ENCODE measurements at regions not wholly inside any gene's neighbourhood (a gene's known extent, or its start where the extent isn't known, plus 50 kb on each side); places are given as distances from the start of the nearest gene placed in this dataset.
A peak's percentile ranks its signal among the peaks of the same experiment; 100 is the strongest.

DNA sequence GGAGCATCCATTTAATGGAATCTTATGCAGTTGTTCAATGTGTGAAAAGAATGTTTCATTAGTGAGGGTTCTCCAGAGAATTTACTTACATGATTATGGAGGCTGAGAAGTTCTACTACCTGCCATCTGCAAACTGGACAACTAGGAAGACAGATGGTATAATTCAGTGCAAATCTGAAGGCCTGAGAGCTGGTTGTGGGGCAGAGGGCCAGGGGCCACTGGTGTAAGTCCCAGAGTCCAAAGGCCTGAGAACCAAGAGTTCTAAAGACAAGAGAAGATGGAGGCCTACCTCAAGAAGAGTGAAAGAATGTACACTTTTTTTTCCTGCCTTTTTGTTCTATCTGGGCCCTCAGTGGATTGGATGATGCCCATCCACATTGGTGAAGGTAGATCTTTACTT is 114.8 kb downstream of the DDX1 start:
- TF ChIP-seq, protein P1, sequence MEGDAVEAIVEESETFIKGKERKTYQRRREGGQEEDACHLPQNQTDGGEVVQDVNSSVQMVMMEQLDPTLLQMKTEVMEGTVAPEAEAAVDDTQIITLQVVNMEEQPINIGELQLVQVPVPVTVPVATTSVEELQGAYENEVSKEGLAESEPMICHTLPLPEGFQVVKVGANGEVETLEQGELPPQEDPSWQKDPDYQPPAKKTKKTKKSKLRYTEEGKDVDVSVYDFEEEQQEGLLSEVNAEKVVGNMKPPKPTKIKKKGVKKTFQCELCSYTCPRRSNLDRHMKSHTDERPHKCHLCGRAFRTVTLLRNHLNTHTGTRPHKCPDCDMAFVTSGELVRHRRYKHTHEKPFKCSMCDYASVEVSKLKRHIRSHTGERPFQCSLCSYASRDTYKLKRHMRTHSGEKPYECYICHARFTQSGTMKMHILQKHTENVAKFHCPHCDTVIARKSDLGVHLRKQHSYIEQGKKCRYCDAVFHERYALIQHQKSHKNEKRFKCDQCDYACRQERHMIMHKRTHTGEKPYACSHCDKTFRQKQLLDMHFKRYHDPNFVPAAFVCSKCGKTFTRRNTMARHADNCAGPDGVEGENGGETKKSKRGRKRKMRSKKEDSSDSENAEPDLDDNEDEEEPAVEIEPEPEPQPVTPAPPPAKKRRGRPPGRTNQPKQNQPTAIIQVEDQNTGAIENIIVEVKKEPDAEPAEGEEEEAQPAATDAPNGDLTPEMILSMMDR (IDR thresholded peaks at IDR 0.05; ENCODE audit: low read length, missing control alignments), result no peak
- no peak overlapping the region for H3K4me3 ChIP-seq (replicated peaks; ENCODE audit: low read depth, low read length)
- no peak for DNase-seq (ENCODE audit: low read depth)

DNA sequence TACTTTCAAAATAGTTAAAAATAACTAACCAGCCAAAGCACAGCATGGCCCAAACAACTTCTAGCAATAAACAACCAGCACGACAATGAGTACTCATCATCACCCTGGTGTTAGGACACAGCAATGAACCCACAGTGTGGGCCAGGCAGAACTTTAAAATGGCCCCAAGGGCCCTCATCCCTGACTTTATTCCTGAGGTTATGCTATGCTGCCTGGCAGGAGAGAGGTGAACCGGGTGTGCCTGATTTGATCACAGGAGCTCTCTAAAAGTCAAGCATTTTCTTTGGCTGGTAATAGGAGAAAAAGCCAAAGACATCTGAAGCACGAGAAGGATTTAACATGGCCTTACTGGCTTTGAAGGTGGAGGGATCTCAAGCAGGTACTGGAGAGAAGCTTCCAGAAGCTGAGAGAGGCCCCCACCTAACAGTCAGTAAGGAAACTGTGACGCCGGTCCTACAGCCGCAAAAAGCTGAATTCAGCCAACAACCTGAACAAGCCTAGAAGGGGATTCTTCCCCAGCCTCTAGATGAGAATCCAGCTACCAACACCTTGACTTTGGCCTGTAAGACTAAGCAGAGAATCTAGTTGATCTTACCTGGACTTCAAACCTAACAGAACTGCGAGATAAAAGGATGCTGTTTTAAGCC is 115.4 kb downstream of the DDX1 start:
- H3K4me3 ChIP-seq (replicated peaks; ENCODE audit: low read depth, low read length), result no peak overlapping the region
- TF ChIP-seq, protein P1 (IDR thresholded peaks at IDR 0.05; ENCODE audit: low read length, missing control alignments), result no peak
- no peak for DNase-seq (ENCODE audit: low read depth)

GRCh38 chr2:15708161-15708560 is 116.5 kb downstream of the DDX1 start:
- no peak for DNase-seq (ENCODE audit: low read depth)
- no peak overlapping the region for H3K4me3 ChIP-seq (replicated peaks; ENCODE audit: low read depth, low read length)
- TF ChIP-seq, protein P1 (IDR thresholded peaks at IDR 0.05; ENCODE audit: low read length, missing control alignments), result no peak

GRCh38 chr2:15708865-15709820 is 117.5 kb downstream of the DDX1 start:
- TF ChIP-seq, protein P1 (IDR thresholded peaks at IDR 0.05; ENCODE audit: low read length, missing control alignments), result no peak

GRCh38 chr2:15711126-15711860 is 119.6 kb downstream of the DDX1 start:
- no peak for DNase-seq (ENCODE audit: low read depth)
- TF ChIP-seq, protein P1 (IDR thresholded peaks at IDR 0.05; ENCODE audit: low read length, missing control alignments), result no peak
- no peak overlapping the region for H3K4me3 ChIP-seq (replicated peaks; ENCODE audit: low read depth, low read length)

More at GRCh38 chr2:15708865-15709820, 117.5 kb downstream of the DDX1 start:
- no peak overlapping the region for H3K4me3 ChIP-seq (replicated peaks; ENCODE audit: low read depth, low read length)
- DNase-seq (ENCODE audit: low read depth), result peak; percentile 5

DNA sequence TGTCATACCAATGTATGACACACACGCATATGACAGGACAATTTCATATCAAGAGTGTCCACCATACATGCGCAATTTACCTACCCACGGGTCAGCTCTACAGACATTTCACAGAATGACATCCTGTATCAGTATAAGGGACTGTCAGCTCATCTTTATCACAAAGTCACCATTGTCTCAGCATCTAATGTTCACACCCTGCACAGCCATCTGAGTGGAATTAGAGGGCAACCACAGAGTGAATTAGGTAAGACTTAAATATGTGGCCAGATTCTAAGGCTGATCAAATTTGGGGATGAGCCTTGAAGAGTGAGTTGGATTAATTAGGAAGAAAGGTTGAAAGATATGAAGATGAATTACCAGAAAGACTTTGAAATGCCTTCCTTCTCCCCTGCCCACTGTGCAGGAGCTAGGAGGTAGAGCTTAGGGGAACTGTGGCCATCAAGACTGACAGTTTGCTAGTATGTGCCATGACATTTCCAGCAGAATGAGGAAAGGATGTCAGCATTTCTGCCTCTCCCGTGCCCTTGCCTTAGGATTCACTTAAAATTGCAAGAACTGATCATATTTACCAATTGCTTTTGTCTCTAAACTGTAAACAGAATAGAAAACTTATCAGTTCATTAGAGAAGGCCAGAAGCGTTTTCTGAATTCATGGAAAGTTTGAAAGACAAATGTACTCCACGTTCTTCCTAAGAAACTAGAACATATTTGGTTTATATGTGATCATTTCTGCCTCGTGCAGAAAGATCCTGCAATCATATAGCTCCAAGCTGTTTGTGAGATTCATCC is 121.1 kb downstream of the DDX1 start:
- no peak overlapping the region for H3K4me3 ChIP-seq (replicated peaks; ENCODE audit: low read depth, low read length)
- TF ChIP-seq, protein P1 (IDR thresholded peaks at IDR 0.05; ENCODE audit: low read length, missing control alignments), result no peak
- DNase-seq (ENCODE audit: low read depth), result no peak
